ENCODE measurements at regions not wholly inside any gene's neighbourhood (a gene's known extent, or its start where the extent isn't known, plus 50 kb on each side); places are given as distances from the start of the nearest gene placed in this dataset.

DNA sequence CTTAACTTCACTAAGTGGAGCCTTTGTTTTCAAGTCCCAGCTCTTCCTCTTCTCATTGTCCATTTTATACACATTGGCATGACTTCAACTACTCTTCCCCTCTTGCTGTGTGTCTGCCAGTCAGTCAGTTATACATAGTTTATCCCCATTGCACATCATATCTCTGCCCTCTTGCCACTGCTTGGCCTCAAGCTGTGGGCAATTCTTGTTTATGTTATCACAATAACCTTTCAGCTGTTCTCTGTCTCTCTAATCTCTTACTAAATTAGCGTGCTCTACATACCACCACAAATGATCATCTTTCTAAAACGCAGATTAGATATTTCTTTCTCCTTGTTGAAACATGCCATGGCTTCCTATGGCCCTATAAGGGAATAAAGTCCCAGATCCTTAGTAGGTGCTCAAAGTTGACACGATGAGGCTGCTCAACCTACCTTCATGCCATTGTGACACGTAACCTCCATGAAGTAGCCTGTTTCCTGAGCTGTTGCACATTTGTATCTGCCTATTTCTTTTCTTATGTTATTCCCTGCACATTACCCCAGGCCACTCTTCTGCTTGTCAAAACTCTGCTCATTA, 239.3 kb downstream of the GAS1 start:
- H3K4me1 ChIP-seq (ENCODE audit: insufficient read depth, low read length), result peaks cover 4% of the 10 kb centered on the region
- DNase-seq (ENCODE audit: low spot score) (no peak), FAIRE-seq (no peak), ATAC-seq (no peak)
- intact Hi-C loops (cut with micrococcal nuclease; ENCODE audit: unreplicated experiment) (no loop called here), in situ Hi-C loops (cut with HindIII; ENCODE audit: extremely low pct_ligation_motif_present, low pct_unique_long_range_greater_than_20kb) (no loop called here)
- H3K36me3 ChIP-seq (replicated peaks in 1 of 2; ENCODE audit: control insufficient read depth in 1 of 2, insufficient read depth in 2 of 2, low read length in 2 of 2), result no peaks in the 10 kb centered on the region
- no peak overlapping the region for H3K4me3 ChIP-seq (replicated peaks in 1 of 3; ENCODE audit: insufficient read depth in 1 of 3, low read depth in 2 of 3, low read length in 3 of 3)
- H3K4me2 ChIP-seq (ENCODE audit: low read depth, low read length), result no peak overlapping the region
- no peak for TF ChIP-seq ZBTB20 (CRISPR knock-in tag; IDR thresholded peaks at IDR 0.05; ENCODE audit: borderline replicate concordance, low read depth)
- no peak for TF ChIP-seq KAT2B (IDR thresholded peaks at IDR 0.05; ENCODE audit: borderline replicate concordance, low read depth, low read length)
- TF ChIP-seq ZNF260 (CRISPR knock-in tag; IDR thresholded peaks at IDR 0.05; ENCODE audit: borderline replicate concordance, low read depth), result no peak
- no peak for TF ChIP-seq ZNF549 (CRISPR knock-in tag; IDR thresholded peaks at IDR 0.05)
- TF ChIP-seq RFXANK (CRISPR knock-in tag; IDR thresholded peaks at IDR 0.05), result no peak
- TF ChIP-seq, protein P1, sequence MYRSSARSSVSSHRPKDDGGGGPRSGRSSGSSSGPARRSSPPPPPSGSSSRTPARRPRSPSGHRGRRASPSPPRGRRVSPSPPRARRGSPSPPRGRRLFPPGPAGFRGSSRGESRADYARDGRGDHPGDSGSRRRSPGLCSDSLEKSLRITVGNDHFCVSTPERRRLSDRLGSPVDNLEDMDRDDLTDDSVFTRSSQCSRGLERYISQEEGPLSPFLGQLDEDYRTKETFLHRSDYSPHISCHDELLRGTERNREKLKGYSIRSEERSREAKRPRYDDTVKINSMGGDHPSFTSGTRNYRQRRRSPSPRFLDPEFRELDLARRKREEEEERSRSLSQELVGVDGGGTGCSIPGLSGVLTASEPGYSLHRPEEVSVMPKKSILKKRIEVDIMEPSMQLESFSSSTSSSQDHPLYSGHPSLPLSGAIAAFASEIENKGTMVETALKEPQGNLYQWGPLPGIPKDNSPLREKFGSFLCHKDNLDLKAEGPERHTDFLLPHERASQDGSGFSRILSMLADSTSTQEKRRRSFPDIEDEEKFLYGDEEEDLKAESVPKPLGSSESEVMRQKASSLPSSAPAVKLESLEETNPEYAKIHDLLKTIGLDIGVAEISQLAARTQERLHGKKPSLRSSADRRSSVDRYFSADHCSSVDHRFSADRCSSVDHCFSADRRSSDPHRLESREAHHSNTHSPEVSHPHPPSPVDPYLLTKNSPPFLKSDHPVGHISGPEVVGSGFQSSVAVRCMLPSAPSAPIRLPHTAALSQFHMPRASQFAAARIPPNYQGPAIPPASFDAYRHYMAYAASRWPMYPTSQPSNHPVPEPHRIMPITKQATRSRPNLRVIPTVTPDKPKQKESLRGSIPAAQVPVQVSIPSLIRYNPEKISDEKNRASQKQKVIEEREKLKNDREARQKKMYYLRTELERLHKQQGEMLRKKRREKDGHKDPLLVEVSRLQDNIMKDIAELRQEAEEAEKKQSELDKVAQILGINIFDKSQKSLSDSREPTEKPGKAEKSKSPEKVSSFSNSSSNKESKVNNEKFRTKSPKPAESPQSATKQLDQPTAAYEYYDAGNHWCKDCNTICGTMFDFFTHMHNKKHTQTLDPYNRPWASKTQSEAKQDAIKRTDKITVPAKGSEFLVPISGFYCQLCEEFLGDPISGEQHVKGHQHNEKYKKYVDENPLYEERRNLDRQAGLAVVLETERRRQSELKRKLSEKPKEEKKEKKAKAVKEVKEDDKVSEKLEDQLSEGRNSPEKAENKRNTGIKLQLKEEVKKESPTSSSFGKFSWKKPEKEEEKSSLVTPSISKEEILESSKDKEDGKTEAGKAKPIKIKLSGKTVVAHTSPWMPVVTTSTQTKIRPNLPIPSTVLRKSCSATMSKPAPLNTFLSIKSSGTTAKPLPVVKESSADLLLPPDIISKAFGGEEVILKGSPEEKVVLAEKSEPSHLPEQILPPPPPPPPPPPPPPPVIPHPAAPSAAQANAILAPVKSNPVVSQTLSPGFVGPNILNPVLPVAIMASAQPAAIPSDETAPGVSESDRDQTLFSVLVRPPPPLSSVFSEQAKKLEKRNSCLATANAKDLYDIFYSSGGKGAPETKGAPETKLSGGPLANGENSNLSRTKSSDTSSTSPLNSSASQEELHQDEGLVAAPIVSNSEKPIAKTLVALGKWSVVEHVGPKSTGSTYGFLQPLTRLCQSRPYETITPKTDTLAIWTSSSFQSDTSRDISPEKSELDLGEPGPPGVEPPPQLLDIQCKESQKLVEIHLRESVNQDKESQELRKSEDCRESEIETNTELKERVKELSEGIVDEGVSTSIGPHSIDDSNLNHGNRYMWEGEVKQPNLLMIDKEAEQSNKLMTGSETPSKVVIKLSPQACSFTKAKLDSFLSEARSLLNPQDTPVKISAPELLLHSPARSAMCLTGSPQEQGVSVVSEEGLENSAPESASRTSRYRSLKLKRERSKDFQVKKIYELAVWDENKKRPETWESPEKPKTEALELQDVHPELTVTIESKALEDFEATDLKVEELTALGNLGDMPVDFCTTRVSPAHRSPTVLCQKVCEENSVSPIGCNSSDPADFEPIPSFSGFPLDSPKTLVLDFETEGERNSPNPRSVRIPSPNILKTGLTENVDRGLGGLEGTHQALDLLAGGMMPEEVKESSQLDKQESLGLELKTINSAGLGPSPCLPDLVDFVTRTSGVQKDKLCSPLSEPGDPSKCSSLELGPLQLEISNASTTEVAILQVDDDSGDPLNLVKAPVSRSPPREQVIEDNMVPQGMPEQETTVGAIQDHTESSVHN (CRISPR knock-in tag; IDR thresholded peaks at IDR 0.05), result no peak
- TF ChIP-seq ZNF292 (CRISPR knock-in tag; IDR thresholded peaks at IDR 0.05; ENCODE audit: borderline replicate concordance, low read depth), result no peak
- TF ChIP-seq, protein P2, sequence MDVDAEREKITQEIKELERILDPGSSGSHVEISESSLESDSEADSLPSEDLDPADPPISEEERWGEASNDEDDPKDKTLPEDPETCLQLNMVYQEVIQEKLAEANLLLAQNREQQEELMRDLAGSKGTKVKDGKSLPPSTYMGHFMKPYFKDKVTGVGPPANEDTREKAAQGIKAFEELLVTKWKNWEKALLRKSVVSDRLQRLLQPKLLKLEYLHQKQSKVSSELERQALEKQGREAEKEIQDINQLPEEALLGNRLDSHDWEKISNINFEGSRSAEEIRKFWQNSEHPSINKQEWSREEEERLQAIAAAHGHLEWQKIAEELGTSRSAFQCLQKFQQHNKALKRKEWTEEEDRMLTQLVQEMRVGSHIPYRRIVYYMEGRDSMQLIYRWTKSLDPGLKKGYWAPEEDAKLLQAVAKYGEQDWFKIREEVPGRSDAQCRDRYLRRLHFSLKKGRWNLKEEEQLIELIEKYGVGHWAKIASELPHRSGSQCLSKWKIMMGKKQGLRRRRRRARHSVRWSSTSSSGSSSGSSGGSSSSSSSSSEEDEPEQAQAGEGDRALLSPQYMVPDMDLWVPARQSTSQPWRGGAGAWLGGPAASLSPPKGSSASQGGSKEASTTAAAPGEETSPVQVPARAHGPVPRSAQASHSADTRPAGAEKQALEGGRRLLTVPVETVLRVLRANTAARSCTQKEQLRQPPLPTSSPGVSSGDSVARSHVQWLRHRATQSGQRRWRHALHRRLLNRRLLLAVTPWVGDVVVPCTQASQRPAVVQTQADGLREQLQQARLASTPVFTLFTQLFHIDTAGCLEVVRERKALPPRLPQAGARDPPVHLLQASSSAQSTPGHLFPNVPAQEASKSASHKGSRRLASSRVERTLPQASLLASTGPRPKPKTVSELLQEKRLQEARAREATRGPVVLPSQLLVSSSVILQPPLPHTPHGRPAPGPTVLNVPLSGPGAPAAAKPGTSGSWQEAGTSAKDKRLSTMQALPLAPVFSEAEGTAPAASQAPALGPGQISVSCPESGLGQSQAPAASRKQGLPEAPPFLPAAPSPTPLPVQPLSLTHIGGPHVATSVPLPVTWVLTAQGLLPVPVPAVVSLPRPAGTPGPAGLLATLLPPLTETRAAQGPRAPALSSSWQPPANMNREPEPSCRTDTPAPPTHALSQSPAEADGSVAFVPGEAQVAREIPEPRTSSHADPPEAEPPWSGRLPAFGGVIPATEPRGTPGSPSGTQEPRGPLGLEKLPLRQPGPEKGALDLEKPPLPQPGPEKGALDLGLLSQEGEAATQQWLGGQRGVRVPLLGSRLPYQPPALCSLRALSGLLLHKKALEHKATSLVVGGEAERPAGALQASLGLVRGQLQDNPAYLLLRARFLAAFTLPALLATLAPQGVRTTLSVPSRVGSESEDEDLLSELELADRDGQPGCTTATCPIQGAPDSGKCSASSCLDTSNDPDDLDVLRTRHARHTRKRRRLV (CRISPR knock-in tag; IDR thresholded peaks at IDR 0.05), result no peak
- no peak for TF ChIP-seq ZNF296 (CRISPR knock-in tag; conservative IDR thresholded peaks at IDR 0.05)
- TF ChIP-seq SMARCE1 (IDR thresholded peaks at IDR 0.05; ENCODE audit: borderline replicate concordance), result no peak
- TF ChIP-seq ZFP37 (CRISPR knock-in tag; IDR thresholded peaks at IDR 0.05; ENCODE audit: borderline replicate concordance), result no peak
- no peak for TF ChIP-seq ZNF235 (CRISPR knock-in tag; IDR thresholded peaks at IDR 0.05; ENCODE audit: borderline replicate concordance)
- whole genome bisulfite sequencing (ENCODE audit: low lambda C conversion rate), result 11% methylated on average over 4 of the region's 4 CpGs
- no peaks in the 10 kb centered on the region for H3K9me3 ChIP-seq (ENCODE audit: low read length)
- H4K20me1 ChIP-seq (ENCODE audit: insufficient read depth, low read length), result no peaks in the 10 kb centered on the region
- CTCF ChIA-PET (ENCODE audit: low intra/inter-chr PET ratio, low total read pairs), result no interaction called here
- H3K79me2 ChIP-seq (ENCODE audit: insufficient read depth, low read length), result no peaks in the 10 kb centered on the region
- H3K27ac ChIP-seq (ENCODE audit: extremely low read length, insufficient read depth, low read length), result no peak overlapping the region
- POLR2A ChIA-PET, result no interaction called here
- no peak overlapping the region for H2AFZ ChIP-seq (ENCODE audit: low read length)
- H3K9ac ChIP-seq (ENCODE audit: insufficient read depth, low read depth, low read length), result no peak overlapping the region
- no peaks in the 10 kb centered on the region for H3K27me3 ChIP-seq (ENCODE audit: control insufficient read depth in 1 of 2, insufficient read depth in 2 of 2, low read length in 2 of 2)
- no TSS peak for BruUV-seq (replicated peaks)

Measured in HepG2 (cell line).